HG02840 (cell line): ENCODE measurements at regions not wholly inside any gene's neighbourhood (a gene's known extent, or its start where the extent isn't known, plus 50 kb on each side); places are given as distances from the start of the nearest gene placed in this dataset.

Source experiments
- ATAC-seq: cut with Tn5 transposase; IDR thresholded peaks from one replicate; pipeline ENCODE4 v1.9.1; 2021; ENCODE audit warnings: mild to moderate bottlenecking, moderate library complexity, moderate number of reproducible peaks; ENCODE audit not compliant: unreplicated experiment, low FRiP score

DNA sequence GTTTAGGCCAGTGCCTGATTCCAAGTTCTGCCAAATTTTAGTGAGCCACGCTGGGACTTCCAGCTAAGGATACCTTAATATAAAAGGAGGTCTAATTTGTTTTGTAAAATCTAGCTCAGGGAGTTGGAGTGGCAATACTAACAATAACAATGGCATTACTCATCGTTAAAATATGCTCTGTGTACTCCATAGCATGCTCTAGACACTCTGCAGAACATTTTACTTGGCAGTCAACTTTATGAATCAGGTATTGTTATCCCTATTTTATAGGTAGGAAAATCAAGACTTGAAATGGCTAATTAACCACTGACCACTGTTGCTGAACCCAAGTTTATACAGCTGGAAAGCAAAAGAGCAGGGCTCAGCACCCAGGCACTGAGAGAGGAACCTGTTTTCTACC lies 485.0 kb upstream of the KIRREL3 start:
- ATAC-seq = no peak

GRCh38 chr11:127481391-127481790 lies 480.8 kb upstream of the KIRREL3 start:
- ATAC-seq = no peak

- no peak for ATAC-seq
These were observed 478.3 kb upstream of the KIRREL3 start for GRCh38 chr11:127478826-127479225.

DNA sequence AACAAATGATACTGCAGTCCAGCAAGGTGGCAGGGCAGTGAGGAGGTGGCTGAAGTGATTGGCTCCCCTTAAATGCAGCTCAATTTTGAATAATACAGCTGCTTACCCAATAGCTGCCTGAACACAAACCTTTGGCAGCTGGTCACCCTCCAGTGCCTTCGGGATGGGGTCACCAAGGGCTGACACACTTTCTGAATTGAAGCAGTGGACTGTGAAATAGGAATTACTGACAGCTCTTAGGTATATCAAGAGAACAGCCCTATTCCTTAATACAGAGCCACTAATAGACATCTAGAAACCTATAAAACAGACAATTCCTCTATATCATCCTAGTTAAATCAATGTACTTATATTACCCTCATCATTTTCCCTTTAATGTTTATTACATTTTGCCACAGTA lies 474.2 kb upstream of the KIRREL3 start:
- no peak for ATAC-seq

DNA sequence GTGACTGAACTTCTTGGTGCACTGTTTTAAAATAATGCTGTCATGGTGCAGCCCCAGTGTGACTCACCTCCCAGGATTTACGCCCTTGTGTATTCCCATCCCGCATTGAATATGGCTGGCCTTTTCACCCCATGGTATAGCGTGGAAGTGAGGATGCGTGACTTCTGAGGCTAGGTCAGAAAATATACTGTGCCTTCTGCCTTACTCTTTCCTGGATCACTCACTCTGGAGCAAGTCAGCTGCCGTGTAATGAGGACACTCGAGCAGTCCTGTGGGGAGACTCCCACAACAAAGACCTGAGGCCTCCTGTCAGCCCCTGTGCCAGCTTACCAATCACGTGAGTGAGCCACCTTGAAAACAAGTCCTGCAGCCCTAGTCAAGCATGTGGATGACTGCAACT lies 471.9 kb upstream of the KIRREL3 start:
- no peak for ATAC-seq

GRCh38 chr11:127471662-127472061 lies 471.1 kb upstream of the KIRREL3 start:
- no peak for ATAC-seq

DNA sequence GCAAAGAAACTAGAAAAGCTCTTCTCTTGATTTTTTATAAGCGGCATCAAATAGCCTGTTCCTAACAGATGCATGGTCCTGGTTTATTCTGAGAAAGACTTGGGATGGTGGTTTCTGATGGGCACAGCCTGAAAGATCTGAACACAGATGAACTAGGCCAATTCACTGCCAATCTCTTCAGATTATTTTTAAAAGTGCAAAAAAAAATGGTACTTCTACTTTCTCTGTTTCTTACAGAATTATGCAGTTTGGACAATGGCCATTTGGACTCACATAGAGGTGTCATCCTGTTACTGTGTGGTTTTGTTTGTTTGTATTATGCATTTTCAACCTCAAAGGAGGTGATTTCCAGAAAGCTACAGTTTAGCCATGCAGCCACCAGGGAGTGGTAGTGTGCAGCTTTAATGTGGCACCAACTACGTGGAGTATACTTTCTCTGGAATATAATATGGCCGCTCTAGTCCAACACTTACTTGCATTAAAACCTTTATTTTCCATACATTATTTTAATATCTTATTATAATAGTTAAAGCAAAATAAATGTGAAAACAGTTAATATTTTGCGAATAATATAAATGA lies 469.8 kb upstream of the KIRREL3 start:
- no peak for ATAC-seq

GRCh38 chr11:127464325-127464724 lies 463.8 kb upstream of the KIRREL3 start:
- no peak for ATAC-seq

GRCh38 chr11:127462065-127462344 lies 461.4 kb upstream of the KIRREL3 start:
- ATAC-seq = no peak

DNA sequence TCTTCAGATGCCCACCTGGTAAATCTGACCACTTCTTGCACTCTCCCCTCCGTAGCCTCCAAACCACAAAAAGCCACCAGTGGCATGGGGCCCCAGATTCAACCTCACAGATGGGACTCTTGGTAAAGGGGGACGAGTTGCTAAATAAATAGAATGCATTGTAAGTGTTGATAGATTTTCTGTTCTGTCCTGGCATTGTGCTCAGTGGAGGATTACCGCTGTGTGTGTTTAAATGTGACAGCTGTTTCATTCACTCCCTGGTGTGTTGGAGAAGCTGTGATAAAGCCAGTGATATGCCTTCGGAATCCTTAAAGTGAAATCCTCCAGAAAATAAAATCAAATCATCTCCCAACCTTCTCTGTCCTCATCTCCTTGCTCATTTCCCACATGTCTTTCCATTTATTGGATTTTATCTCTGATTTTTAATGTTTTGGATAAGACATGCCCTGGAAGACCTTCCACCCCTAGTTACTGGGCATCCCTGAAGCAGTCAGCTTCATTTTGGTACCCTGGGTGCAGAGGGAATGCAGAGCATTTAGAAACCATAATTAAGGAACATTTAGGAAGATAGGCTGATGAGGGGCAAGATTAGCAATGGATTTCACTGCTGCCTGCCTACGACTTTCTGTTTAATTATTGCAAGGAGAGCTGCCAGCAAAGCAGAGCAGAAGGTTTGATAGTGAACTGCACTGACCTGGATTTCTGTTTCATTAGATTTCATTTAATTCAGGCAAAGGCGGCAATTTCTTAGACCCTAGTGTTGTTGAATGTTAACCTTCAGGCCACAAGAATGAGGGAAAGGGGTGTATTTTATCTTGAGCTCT lies 460.9 kb upstream of the KIRREL3 start:
- no peak for ATAC-seq

GRCh38 chr11:127458561-127458960 lies 458.0 kb upstream of the KIRREL3 start:
- no peak for ATAC-seq

DNA sequence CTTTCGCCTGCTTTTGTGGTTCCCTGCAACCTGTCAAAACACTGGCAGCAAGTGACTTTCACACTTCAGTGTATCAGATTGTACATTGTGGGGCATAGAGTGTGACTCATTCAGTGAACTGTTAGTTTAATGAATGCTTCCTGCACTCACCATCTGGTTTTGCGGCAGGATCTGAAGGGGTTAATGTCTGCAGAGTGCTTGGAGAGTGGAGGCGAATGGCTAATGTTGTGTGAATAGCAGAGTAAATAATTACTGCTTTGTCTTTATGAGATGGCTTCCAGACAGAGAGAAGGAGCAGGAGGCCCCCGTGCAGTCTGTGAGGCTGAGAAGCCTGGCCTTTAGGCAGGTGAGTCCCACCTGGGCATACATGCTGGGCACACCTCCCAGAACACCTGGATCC lies 454.3 kb upstream of the KIRREL3 start:
- no peak for ATAC-seq

GRCh38 chr11:127452533-127452932 lies 452.0 kb upstream of the KIRREL3 start:
- ATAC-seq = no peak

DNA sequence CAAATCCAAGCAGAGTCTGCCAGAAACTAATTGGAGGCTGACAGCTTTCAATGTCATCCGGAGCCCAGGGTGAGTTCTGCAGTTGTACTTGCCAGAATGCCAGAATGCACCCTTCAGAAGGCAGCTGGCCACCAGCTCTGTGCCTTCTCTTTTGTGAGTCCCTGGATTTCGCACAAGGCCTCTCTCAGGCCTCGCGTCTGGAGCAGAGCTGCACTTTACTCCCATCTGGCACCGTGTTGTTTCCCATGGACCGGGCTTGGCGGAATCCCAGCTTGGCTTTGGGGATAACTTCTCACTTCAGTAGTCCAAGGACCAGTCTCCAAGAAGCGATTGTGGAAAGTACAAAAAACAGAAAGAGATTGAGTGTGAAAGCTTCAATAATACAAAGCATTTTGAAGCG lies 451.3 kb upstream of the KIRREL3 start:
- ATAC-seq = no peak

DNA sequence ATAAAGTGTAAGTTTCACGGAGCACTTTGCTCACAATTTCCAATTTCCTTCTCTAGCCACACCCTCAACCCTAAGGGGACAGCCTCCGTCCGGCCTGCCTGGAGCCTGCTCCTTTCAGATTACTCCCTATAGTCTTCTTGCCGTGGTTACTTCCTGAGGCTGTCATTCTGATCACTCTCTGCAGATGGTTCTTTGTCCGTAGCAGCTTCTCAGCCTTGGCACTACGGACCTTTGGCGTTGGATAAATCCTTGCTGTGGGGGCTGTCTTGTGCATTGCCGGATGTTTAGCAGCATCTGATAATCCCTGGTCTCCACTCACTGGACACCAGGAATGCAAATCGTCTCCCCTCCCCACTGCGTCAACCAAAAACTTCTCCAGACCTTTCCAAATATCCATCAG lies 447.5 kb upstream of the KIRREL3 start:
- no peak for ATAC-seq

- no peak for ATAC-seq
These were observed 444.9 kb upstream of the KIRREL3 start for GRCh38 chr11:127445476-127445875.

DNA sequence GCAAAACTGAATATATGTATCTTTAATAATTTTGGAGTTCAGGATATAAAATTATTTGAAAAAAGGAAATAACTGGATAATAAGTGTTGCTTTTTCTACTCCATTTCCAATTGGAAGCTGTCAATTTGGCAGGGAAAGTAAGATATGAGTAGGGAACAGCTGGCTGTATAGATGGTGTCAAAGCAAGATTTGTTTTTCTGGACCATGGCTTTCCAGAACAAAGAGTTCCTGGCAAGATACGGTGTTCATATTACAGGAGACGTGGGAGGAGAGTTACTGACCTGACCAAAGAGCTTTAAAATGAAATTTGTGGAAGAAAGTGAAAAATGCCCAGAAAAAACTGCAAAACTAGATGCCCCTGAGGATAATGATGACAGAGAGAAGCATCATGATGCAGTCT lies 442.7 kb upstream of the KIRREL3 start:
- no peak for ATAC-seq

DNA sequence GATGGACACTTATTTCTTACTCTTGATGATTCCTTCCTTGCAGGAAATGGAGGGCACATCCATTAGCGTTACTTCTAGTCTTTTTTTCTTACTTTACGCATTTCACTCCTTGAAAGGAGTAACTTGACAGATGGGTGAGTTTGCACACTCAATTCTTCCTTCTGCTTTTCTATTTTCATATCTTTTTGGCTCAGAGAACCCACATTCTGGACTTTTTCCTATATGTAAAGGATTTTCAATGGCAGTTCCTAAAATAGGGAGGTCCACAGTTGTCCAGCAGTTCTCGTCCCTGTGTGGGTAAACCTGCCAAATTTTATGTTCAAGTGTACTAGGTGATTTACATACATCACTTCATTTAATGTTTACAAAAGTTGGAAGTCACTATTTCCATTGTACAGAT lies 440.0 kb upstream of the KIRREL3 start:
- ATAC-seq = no peak

DNA sequence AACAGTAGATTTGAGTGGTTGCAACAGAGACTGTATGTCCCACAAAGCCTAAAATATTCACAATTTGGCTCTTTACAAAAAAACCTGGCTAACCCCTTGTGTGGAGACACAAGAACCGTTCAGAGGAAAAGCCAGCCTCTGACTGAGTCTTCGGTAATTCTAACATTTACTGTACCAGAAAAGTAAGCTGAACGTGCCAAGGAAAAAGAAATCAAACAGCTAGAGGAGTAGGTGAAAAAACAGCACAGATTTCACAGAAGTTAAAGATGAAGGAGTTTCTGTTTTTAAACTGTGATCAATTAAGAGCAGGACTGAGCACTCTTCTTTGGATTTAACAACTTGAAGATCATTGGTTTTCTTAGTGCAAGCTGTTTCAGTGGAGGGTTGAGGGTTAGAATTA lies 424.7 kb upstream of the KIRREL3 start:
- no peak for ATAC-seq

DNA sequence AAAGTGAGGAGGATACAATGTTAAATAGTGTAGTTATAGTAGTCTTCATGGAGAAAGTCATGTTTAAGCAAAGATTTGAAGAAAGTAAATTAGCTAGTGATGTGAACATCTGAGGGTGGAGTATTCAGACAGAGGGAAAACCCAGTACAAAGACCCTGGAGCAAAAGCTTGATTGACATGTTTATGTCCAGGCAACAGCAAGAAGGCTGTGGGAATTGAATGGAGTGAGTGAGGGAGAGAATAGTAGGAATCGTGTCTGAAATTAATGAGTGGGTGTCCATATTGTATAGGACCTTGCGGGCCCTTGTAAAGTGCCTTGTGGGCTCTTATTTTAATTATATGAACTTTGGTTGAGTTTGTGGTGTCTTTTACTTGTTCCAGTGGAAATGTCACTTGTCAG lies 424.1 kb upstream of the KIRREL3 start:
- ATAC-seq = no peak

DNA sequence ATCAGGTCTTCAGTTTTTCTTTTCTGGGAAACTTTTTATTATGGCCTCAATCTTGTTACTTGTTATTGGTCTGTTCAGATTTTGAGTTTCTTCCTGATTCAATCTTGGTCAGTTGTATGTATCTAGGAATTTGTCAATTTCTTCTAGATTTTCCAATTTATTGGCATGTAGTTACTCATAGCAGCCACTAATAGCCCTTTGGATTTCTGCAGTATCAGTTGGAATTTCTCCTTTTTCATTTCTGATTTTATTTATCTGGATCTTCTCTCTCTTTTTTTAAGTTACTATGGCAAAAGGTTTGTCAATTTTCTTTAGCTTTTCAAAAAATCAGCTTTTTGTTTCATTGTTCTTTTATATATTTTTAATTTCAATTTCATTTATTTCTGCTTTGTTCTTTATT lies 419.6 kb upstream of the KIRREL3 start:
- ATAC-seq = no peak

DNA sequence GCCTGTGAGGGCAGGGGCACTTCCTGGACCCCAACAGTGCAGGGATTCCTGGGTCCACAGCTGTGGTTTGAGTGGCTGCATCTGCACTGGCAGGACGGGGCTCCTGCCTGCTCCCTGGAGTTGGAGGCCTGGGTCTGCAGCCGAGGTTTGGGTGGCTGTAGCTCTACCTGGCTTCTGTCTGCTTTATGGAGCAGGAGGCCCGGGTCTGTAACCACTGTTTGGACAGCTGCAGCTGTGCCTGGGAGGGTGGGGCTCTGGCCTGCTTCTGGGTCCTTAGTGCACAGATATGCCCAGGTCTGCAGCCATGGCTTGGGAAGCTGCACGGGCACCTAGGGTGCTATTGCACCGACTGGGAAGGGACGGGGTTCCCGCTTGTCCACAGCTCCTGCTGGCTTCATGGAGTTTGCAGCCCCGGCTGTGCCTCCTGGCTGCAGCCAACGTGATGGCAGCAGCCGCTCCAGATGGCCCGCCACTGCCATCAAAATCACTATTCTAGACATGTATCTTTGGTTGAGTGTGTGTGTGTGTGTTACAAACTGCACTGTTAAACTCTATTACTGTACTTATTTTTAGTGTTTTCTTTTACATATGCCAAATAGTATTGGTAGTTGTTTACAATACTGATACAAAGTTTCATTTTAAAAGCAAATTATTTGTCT lies 412.3 kb upstream of the KIRREL3 start:
- no peak for ATAC-seq
